GM23248 (cell line): ENCODE measurements at regions not wholly inside any gene's neighbourhood (a gene's known extent, or its start where the extent isn't known, plus 50 kb on each side); places are given as distances from the start of the nearest gene placed in this dataset.
"Not testable (repeated sequence)": the region's sequence is repeated elsewhere in the genome, so short reads cannot be mapped to it uniquely, and the experiment has no call there.

Experiments
- EZH2 ChIP-seq: fragments of 200-600 bp; sonication (generic); IDR thresholded peaks from 2 replicates; pipeline ENCODE4 v1.6.1; 2018; ENCODE audit warnings: antibody characterized with exemption, mild to moderate bottlenecking; ENCODE audit not compliant: insufficient read depth, poor library complexity, severe bottlenecking
- EZH2phosphoT487 ChIP-seq: fragments of 200-600 bp; sonication (generic); IDR thresholded peaks from 2 replicates; pipeline ENCODE4 v1.6.1; 2018; ENCODE audit warnings: antibody characterized with exemption, moderate library complexity, mild to moderate bottlenecking, low read depth; ENCODE audit not compliant: insufficient read depth

DNA sequence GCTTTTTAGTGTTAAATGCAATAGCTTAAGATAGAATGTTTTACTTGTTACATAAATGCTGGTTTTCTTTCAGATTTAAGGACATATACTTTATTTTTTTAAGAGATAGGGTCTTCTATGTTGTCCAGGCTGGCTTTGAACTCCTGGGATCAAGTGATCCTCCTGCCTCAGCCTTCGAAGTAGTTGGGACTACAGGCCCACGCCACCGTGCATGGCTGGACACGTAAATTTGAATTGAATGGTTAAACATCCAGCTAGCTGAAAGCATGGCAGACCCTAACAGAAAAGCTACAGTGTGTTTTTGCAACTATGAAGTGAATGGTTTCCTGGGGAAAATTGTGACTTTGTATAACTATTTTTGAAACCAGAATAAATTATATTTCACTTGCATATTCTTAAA lies 2888.6 kb downstream of the RPIA start:
- TF ChIP-seq EZH2phosphoT487, EZH2: not testable (repeated sequence)
